Activated T-cell treated with anti-CD3 and anti-CD28 coated beads, Interleukin-2, amount 50 U/mL, for 48 hours (primary cell): ENCODE measurements at regions not wholly inside any gene's neighbourhood (a gene's known extent, or its start where the extent isn't known, plus 50 kb on each side); places are given as distances from the start of the nearest gene placed in this dataset.
A peak's percentile ranks its signal among the peaks of the same experiment; 100 is the strongest.
"Not testable (repeated sequence)": the region's sequence is repeated elsewhere in the genome, so short reads cannot be mapped to it uniquely, and the experiment has no call there.

Source experiments
- DNase-seq, 2 experiments: peaks; one replicate each; pipeline ENCODE4 v3.0.0-alpha.2; 2020

- DNase-seq: no peak
Measured at GRCh38 chr5:15012061-15012460, 140.5 kb upstream of the ANKH start.

GRCh38 chr5:15010936-15011335 is 139.4 kb upstream of the ANKH start:
- DNase-seq: no peak

- DNase-seq: no peak
Measured at GRCh38 chr5:15009420-15009819, 137.8 kb upstream of the ANKH start.

GRCh38 chr5:15008921-15009320 is 137.3 kb upstream of the ANKH start:
- DNase-seq: no peak

- DNase-seq: no peak
Measured at GRCh38 chr5:15008476-15008875, 136.9 kb upstream of the ANKH start.

- no peak for DNase-seq
Measured at GRCh38 chr5:15007646-15008045, 136.1 kb upstream of the ANKH start.

GRCh38 chr5:15004506-15004905 is 132.9 kb upstream of the ANKH start:
- no peak for DNase-seq

- DNase-seq: peak; percentile 53 to 59
Measured at GRCh38 chr5:15003511-15003920, 131.9 kb upstream of the ANKH start.

- DNase-seq: no peak
Measured at GRCh38 chr5:15002791-15003190, 131.2 kb upstream of the ANKH start.

GRCh38 chr5:15002173-15002572 is 130.6 kb upstream of the ANKH start:
- DNase-seq: no peak

GRCh38 chr5:15001517-15001916 is 129.9 kb upstream of the ANKH start:
- no peak for DNase-seq

GRCh38 chr5:14998491-14998890 is 126.9 kb upstream of the ANKH start:
- DNase-seq: no peak

- no peak for DNase-seq
Measured at GRCh38 chr5:14996997-14997396, 125.4 kb upstream of the ANKH start.

GRCh38 chr5:14995229-14995628 is 123.7 kb upstream of the ANKH start:
- no peak for DNase-seq

- DNase-seq: not testable (repeated sequence)
Measured at GRCh38 chr5:14993459-14994133, 122.0 kb upstream of the ANKH start.

- DNase-seq: peak; percentile 66 to 67
Measured at GRCh38 chr5:14992751-14993458, 121.3 kb upstream of the ANKH start.

- DNase-seq: no peak
Measured at GRCh38 chr5:14988223-14988622, 116.6 kb upstream of the ANKH start.

- no peak for DNase-seq
Measured at GRCh38 chr5:14986413-14986812, 114.8 kb upstream of the ANKH start.

- peak in 1 of 2 experiments; percentile 31 for DNase-seq
Measured at GRCh38 chr5:14983666-14984441, 112.3 kb upstream of the ANKH start.

- DNase-seq: no peak
Measured at GRCh38 chr5:14980698-14981097, 109.1 kb upstream of the ANKH start.

GRCh38 chr5:14977058-14977685 is 105.6 kb upstream of the ANKH start:
- no peak for DNase-seq

GRCh38 chr5:14976486-14976885 is 104.9 kb upstream of the ANKH start:
- DNase-seq: no peak

- DNase-seq: no peak
Measured at GRCh38 chr5:14971873-14972272, 100.3 kb upstream of the ANKH start.
